Left hindlimb (tissue), 1 donor: ENCODE measurements at regions not wholly inside any gene's neighbourhood (a gene's known extent, or its start where the extent isn't known, plus 50 kb on each side); places are given as distances from the start of the nearest gene placed in this dataset.
"Not testable (repeated sequence)": the region's sequence is repeated elsewhere in the genome, so short reads cannot be mapped to it uniquely, and the experiment has no call there.

ENCODE experiments used
- DNase-seq: peaks from one replicate; pipeline ENCODE4 v3.0.0-alpha.2; 2018

DNA sequence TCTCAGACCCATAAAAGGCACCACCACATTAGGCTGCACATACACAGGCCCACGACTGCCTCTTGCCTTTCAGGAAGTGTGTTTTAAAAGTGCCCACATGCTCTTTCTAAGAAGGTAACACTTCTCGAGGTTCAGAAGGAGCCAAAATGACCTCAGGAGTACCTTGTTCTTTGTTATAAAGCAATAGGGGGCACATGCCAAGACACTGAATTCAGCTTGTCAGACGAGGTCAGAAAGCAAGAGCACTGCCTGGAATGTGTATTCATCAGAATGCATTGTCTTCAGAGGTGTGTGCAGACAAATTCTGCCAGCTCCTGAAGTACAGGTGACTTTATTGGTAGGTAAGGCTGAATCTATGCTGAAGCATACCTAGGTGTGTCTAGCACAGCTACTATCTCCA lies 114.5 kb upstream of the IRX1 start:
- no peak for DNase-seq

DNA sequence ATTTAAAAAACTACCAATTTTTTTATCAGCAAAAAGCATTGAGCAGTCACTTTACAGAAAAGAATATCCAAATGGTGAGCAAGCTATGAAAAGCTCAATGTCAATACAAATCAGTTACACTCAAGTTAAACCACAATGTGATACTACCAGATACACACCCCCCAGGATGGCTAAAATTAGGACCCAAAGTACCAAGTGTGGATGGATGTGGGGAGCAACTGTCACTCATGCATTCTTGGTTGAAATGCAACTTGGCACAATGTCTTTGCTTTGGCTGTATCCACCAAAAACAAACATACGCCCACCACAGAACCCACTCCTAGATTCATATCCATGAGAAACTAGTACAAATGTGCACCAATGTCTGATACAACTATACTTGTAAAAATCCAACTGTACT lies 120.0 kb upstream of the IRX1 start:
- DNase-seq: no peak

- no peak for DNase-seq
These were observed 129.2 kb upstream of the IRX1 start for GRCh38 chr5:3466392-3466791.

DNA sequence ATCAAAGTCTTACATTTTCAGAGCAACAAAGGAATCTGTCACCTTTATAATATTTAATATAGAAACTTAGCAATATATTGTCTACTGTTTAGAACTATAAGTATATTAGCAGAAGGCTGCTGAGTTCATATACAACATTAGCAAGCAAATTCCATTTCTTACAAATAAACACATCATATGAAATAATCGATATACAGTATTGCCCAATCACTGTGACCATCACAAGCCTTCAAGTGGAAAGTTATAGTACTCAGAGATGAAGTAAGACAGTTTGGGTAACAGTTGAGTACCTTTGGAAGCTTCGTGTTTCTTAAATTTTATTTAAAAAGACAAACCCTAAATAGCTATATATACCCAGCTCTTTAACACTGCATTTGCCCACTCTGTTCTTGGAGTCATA lies 135.2 kb upstream of the IRX1 start:
- DNase-seq: no peak

DNA sequence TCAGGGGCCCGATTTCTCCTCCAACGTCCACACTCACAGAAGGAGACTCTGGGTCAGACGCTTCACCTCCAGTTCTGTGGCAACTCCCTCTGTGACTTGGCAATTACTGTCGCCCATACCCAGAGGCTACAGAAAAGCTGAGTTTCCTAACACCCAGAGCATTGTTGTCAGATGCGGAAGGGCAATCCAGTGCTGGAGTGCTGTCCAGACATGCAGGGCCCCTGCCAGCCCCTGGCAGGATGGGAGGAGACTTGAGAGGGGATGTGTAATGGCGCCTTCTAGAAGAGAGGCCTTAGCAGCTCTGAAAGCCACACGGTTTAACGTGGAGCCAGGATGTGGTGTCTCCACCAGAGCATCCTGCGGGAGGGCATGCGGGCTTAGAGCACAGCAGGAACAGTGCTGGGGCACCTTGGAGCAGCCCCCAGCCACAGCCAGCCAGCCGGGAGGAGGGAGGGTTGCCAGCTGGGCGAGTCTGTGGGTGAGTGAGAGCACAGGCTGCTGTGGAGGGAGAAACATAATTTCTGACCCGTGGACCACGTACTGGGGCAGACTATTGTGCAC lies 139.4 kb upstream of the IRX1 start:
- no peak for DNase-seq

DNA sequence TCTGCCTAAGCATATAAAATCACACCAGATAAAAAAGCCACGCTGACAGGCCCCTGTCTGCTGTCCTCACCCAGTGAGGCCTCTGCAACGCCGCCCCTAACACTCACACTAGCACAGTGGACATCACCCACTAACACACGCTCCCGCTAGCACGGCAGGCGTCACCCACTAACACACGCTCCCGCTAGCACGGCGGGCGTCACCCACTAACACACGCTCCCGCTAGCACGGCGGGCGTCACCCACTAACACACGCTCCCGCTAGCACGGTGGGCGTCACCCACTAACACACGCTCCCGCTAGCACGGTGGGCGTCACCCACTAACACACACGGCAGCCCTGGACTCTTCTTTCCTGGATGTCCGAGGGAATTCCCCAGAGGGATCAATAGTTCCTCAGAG lies 141.6 kb upstream of the IRX1 start:
- DNase-seq: not testable (repeated sequence)

DNA sequence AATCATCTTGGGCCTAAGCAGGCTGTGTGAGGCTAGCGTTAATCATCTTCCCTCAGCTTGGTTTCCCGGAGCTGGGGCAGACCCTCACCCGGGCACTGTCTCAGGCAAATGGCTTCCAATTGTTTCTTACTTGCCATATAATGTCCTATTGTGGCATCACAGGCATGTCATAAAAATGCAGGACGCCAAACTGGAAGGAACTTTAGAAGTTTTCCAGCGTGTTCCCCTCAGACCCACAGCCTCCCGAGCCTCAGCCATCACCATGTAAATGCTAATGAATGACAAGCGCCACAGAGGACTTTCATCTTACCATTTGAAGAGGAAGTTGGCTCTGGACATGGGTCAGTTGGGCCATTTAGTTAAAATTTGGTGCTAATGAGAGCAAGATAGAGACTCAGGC lies 143.0 kb upstream of the IRX1 start:
- DNase-seq: no peak

DNA sequence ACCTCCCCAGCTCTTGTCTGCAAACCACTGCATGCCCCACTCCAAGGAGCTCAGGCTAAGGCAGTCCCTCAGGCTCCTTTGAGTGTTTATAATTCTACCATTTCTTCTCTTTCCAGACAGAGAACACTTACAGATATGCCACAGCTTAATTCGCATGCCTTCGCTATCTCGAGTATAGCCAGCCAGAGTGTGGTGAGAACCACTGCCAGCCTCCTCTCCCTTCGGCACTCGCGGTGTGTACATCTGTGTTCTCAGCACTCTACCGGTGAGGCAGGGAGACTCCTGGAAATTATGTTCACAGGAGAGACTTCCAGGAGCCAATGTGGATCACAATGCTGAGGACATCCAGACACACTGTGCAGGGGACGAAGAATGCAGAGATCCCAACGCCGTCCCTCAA lies 143.7 kb upstream of the IRX1 start:
- no peak for DNase-seq

GRCh38 chr5:3449481-3449880 lies 146.2 kb upstream of the IRX1 start:
- DNase-seq: no peak

- no peak for DNase-seq
These were observed 149.2 kb upstream of the IRX1 start for GRCh38 chr5:3446410-3446809.

GRCh38 chr5:3445517-3445916 lies 150.1 kb upstream of the IRX1 start:
- DNase-seq: not testable (repeated sequence)

DNA sequence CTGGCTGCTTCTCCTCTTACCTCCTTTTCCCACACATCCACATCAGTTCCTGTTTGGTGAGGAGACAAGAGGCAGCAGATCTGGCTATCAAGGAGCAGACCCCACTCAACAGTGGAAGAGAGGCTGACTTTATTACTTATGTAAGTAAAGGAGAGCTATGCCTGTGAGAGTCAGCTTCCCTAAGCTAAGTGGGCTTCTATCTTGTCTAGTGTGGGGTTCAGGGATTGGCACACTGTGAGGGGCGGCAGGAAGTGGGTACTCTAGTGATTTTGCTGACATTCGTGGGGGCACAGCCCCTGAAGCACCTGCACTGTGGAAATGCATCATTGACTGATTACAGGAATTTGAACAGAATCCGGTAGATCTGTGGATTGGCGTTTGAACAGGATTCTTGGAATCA lies 163.5 kb upstream of the IRX1 start:
- no peak for DNase-seq

DNA sequence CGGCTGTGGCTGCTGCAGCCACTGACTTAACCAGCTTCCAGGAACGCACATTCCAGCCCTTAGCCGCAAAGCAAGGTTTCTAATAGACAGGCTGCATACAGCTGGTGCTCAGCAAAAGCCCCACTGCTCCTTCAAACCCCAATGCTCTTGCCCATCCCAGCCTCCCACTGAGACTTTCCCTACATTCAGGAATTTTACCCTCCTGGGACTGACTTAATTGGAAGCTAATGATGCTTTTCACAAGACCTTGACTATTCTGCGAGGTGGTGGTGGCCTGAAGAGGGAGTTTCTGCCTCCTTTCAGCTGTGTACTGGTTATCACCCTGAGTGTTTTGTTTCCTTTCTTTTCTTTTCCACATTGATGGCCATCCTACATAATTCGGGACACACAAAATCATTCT lies 164.9 kb upstream of the IRX1 start:
- DNase-seq: no peak

- no peak for DNase-seq
These were observed 165.7 kb upstream of the IRX1 start for GRCh38 chr5:3429962-3430361.

DNA sequence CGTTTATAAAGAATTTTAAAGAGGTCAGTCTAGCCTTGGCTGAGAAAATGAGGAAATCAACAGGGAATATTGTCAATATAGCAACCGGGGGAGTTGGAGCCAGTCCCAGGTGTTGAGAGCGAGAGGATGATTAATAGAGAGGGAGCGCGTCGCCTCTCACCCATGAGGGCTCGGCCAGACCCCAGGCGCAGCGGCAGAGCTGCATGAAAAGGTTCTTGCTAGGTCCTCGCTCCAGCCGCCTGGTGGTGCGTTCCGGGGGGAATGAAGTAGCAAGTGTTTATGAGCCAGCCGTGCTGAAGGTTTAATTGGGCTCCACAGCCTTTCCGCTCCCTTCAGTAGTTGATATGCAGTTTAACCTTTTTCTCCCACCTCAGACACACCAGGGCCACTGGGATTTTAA lies 167.3 kb upstream of the IRX1 start:
- no peak for DNase-seq

- DNase-seq: no peak
These were observed 170.7 kb upstream of the IRX1 start for GRCh38 chr5:3424946-3425345.

DNA sequence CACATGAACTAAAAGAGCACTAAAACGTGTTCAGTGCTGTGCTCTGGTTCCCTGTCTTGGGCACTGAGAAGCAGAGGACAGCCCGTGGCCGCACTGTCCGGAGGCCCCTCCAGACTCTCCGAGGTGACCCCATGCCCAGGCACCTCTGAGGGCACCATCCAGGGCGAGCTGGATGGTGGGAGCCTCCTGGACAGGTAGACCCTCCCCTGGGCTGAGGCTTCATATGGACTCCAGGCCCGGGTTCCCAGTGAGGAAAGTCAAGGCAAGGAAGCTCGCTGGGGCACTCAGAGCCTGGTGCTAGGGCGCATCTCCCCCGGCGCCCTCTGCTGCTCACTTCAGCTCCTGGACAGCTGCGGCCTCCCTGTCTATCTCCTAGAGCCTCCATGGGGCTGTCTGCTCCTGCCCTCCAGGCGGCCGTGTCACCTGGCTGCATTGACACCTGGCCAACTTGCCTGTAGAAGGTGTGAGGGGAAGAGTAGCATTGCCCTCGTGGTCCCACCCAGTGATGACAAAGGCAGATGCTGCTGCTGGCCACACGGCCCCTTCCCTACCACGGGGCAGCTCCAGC lies 178.2 kb upstream of the IRX1 start:
- DNase-seq: no peak

DNA sequence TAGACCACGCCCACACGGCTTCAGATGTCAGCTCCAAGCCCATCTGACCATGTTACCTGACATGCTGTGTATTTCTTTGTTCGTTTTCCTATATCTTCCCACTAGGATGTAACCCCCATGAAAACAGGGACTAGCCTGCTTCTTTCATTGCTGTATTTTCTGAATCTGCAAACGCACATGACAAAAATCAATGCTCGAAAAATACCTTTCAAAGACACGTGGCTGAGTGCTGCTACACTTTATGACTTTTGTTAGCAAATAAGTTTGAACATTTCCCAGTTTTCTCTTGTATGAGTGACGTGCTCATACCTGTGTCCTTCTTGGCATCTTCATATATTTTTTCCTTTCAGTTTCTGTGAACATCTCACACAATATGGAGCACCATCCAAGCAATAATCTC lies 181.3 kb upstream of the IRX1 start:
- no peak for DNase-seq

DNA sequence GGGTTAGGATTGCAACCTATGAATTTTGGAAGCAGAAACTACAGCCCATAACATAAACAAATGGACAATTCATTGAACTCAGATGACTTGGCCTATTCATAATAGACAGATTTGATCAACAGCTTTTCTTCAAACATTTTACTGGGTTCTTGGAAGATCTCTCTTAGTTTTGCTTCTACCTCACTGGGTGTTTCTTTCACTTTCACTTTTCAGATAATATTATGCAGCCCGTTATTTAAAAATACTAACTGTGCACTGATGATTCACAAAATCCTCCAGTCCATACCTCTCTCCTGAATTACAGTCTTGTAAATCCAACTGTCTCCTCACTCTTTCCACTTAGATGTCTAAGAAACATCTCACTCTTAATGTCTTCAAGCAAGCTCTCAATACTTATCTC lies 183.5 kb upstream of the IRX1 start:
- no peak for DNase-seq

GRCh38 chr5:3411363-3411762 lies 184.3 kb upstream of the IRX1 start:
- DNase-seq: no peak

- no peak for DNase-seq
These were observed 194.0 kb upstream of the IRX1 start for GRCh38 chr5:3401635-3402034.

DNA sequence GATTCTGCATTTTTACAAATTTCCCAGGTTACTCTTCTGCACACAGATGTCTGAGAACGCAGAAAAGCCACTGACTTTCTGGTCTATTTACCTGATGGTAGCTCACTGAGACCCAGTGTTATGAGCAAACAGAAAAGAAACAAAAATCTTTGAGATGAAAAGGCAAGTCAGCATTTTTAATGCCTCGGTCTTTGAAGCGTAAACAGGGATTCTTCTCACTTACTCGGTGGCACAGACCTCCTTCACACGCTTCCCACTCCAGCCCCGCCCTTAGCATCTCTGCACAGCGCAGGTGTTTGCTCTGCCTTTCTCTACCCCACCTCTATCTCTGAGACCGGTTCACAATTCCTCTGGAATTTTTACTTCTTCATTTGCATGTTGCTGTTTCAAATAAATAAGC lies 195.0 kb upstream of the IRX1 start:
- DNase-seq: no peak

GRCh38 chr5:3394891-3395599 lies 200.6 kb upstream of the IRX1 start:
- DNase-seq: no peak

GRCh38 chr5:3393920-3394597 lies 201.6 kb upstream of the IRX1 start:
- DNase-seq: no peak
